ENCODE measurements at regions not wholly inside any gene's neighbourhood (a gene's known extent, or its start where the extent isn't known, plus 50 kb on each side); places are given as distances from the start of the nearest gene placed in this dataset.

DNA sequence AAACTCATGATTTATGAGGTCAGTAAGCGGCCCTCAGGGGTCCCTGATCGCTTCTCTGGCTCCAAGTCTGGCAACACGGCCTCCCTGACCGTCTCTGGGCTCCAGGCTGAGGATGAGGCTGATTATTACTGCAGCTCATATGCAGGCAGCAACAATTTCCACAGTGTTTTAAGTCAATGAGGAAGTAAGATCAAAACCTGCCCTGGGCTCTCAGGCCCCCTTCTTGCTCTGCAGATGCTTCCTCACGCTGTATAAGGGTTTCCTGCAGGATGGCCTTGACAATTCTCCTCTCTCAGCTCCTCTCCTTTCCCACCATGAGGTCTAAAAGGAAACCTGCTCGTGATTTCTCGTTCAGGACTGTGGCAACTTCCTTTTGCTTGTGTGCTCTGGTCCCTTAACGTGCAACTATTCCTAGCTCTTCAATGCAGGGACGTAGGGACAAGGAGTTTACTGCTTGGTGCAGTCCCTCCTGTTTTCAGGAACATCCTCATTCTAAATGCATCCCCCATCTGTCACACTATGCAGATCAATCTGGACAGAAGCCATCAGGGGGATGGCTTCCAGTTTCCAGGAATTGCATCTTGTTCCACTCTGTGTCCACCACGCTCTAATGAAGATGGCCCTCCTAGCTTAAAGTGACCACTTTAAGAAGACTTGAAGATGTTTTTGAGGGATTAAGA, 64.3 kb upstream of the IGLL5 start:
- DNase-seq (ENCODE audit: low read depth) = no peak

- no peak for DNase-seq (ENCODE audit: low read depth)
Measured at GRCh38 chr22:22824340-22825212, 63.0 kb upstream of the IGLL5 start.

- no peak for DNase-seq (ENCODE audit: low read depth)
Measured at GRCh38 chr22:22825213-22825593, 62.4 kb upstream of the IGLL5 start.

DNA sequence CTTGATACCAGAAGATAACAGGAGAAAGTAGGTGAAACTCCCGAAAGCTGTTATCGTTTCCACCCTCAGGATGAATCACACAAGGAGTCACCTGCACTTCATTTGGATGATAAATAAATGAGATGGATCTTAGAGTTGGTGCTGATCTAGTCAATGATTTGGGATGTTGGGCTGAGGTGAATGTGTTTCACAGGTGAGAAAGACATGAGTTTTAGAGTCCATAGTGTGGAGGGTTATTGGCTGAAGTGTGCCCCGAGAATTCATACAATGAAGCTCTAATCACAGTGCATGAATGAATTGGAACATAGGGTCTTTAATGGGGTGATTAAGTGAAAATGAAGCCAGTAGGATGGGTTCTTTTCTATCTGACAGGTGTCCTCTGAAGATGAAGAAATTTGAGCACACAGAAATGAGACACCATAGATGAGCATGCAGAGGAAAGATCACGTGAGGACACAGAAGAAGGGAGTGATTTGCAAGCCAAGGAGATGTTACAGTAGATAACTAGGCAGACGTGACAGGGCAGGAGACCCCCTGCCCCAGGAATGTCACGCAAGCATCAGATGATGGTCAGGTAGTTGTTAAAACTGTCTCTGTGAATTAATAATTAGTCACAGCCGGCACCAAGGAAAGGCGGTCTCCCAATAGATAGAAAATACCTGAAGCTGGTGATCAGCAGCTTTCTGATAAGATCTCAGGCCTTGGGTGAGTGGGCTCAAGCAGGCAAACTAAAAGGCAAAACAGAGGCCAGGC, 60.3 kb upstream of the IGLL5 start:
- DNase-seq (ENCODE audit: low read depth) = no peak

DNA sequence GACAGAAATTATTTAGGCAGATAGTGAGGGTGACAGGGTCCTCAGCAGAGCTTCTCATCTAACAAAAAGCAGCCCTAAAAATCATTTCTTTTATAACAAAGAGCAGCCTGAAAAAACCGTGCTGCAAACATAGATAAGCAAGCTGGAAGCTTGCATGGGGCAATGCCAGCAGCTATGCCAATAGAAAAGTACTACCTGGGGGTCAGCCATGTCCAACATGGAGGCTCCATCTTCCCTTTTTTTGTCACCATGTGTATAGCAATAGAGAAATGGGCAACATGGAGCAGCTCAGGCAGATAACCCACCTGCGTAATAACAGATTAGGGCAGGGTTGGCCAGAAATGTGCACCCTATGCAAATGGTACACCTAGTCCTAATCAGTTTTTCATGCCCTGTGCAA, 57.4 kb upstream of the IGLL5 start:
- no peak for DNase-seq (ENCODE audit: low read depth)

DNA sequence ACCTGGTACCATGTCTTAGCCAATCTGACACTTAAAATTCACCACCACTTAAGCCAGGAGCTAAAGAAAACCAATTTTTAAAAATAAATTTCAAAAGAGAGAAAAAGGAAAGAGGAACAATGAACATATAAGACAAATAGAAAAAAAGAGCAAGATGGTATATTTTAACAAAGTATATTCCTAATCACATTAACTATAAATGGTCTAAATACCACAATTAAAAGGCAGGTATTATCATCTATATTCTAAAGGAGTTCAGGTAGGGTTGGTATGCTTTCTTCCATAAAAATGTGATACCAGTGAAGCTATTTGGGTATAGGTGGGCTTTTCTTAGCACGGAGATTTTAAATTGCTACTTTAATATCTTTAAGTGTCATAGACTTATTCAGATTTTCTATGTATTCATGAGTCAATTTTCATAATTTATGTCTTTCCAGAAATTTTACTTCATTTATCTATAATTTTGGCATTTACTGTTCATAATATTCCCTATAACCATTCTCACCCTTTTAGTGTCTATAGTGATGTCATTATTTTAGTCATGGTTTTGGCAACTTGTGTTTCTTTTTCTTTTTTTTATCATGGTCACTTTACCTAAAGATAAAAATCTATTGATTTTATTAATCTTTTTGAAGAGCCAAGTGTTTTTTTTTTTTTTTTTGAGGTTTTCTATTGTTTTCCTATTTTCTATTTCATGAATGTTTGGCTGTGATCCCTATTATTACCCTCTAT, 56.5 kb upstream of the IGLL5 start:
- no peak for DNase-seq (ENCODE audit: low read depth)

DNA sequence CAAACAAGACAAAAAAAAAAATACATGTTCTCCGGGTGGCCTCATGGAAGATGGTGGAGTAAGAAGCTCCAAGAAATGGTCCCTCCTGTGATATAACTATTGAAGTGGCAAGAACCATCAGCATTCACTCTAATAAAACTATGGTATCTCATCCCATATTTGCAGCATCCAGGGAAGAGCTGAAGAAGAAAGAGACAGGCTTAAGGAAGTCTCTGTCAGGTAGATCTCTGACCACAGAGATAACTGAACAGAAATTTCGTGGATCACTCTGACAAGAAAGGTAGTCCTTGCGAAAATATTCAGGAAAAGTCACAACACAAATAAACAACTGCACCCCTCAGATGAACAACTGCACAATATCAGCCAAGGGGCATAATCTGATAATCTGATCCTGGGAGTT, 54.6 kb upstream of the IGLL5 start:
- no peak for DNase-seq (ENCODE audit: low read depth)

DNA sequence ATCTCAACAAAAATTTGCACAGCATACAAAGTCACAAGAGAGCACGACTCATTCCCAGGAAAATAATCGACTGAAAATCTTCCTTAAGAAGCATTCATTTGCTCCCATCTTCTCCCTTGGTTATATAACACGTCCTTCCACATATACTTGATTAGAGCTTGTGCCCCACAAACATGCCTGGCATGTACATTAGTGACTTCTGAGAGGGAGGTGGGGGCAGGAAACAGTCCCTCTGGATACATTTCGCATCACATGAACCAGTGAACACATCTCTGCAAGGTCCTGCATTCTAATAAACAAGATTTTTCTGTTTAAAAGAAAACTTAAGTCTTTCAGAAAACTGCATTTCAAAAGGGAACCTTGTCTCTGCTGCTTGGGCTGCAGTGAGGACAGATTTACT, 54.1 kb upstream of the IGLL5 start:
- DNase-seq (ENCODE audit: low read depth) = no peak

DNA sequence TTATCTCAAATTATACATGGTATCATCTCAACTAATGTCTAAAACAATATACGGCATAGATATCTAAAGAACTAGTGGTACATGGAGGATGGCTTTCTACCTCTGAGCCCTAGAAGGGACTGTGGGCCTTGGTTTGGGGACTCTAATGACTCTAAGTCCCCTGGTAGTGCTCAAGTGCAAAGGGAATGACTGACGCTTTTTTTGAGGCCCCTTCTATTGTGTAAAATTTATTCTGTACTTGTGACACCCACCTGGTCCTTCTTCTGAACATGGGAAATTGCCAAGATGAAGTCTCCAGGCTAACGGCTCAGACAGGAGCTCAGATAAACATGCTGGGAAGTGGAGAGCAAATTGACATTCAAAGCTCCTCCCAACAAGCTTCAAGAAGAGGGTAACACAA, 53.4 kb upstream of the IGLL5 start:
- DNase-seq (ENCODE audit: low read depth) = no peak

GRCh38 chr22:22834783-22835182, 52.8 kb upstream of the IGLL5 start:
- DNase-seq (ENCODE audit: low read depth) = no peak

DNA sequence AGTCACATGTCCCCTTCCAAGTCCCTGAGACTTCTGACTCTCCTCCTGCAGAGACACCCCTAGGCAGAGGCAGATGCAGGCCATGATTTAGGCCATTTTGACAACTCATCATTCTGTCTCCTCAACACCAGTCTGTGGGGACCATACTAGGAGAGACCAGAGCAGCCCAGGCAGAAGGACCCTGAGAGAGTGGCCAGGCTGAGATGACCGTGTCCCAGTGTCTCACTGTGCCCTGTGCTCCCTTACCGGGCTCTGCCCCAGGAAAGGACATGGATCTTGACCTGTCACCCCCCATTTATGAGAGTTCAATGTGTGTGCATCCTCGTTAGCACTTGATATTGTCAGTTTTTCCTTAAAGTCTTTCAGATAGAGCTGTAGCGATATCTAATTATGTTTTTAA, 52.4 kb upstream of the IGLL5 start:
- DNase-seq (ENCODE audit: low read depth) = no peak

DNA sequence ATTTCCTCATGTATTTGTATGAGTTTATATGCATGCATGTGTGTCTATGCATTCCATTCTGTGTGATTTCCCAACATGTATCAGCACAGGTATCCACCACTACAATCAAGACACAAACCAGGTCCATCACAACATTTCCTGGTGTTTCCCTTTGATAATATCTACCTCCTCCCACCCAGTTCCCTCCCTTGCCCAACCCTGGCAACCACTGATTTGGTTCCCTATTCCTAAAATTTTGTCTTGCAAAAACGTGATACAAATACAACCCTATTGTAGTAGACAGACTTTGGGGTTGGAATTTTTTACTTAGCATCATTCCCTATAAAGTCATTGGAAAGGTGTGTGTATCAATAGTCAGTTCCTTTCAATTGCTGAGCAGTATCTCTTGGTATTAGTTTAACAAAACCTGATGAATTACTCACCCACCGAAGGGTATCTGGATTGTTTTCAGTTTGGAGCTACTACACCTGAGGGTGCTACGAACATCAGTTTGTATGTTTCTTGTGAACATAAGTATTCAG, 51.8 kb upstream of the IGLL5 start:
- DNase-seq (ENCODE audit: low read depth) = no peak

DNA sequence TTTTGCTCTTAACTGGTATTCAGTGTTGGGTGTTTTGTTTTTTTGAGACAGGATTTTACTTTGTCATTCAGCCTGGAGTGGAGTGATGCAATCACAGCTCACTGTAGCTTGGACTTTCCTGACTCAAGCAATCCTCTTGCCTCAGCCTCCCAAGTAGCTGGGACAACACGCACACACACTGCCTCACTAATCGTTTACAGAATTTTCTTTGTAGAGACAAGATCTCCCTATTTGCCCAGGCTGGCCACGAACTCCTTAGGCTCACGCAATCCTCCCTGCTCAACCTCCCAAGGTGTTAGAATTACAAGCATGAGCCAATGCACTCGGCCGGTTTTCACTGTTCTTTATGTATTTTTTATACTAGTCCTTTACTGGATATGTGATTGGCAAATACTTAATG, 51.0 kb upstream of the IGLL5 start:
- DNase-seq (ENCODE audit: low read depth) = no peak

All from stimulated activated CD8-positive, alpha-beta memory T cell treated with anti-CD3 and anti-CD28 coated beads, Interleukin-7, amount 100 ng/mL, for 24 hours (primary cell).